Kidney capillary endothelial cell (primary cell): ENCODE measurements at regions not wholly inside any gene's neighbourhood (a gene's known extent, or its start where the extent isn't known, plus 50 kb on each side); places are given as distances from the start of the nearest gene placed in this dataset.
"Not testable (repeated sequence)": the region's sequence is repeated elsewhere in the genome, so short reads cannot be mapped to it uniquely, and the experiment has no call there.

Experiments used
- DNase-seq: peaks from one replicate; pipeline ENCODE4 v3.0.0-alpha.2; 2018; ENCODE audit warnings: low spot score

GRCh38 chr4:143819029-143819428, 86.3 kb downstream of the GYPE start:
- DNase-seq: no peak

- not testable (repeated sequence) for DNase-seq
Measured at GRCh38 chr4:143817866-143818265, 87.5 kb downstream of the GYPE start.

- not testable (repeated sequence) for DNase-seq
Measured at GRCh38 chr4:143815375-143815774, 90.0 kb downstream of the GYPE start.

- not testable (repeated sequence) for DNase-seq
Measured at GRCh38 chr4:143813431-143814154, 91.8 kb downstream of the GYPE start.

GRCh38 chr4:143791693-143792092, 91.2 kb upstream of the FREM3 start:
- DNase-seq: not testable (repeated sequence)

GRCh38 chr4:143790425-143790824, 90.0 kb upstream of the FREM3 start:
- DNase-seq: not testable (repeated sequence)

GRCh38 chr4:143789618-143790017, 89.1 kb upstream of the FREM3 start:
- not testable (repeated sequence) for DNase-seq

GRCh38 chr4:143784567-143784966, 84.1 kb upstream of the FREM3 start:
- DNase-seq: no peak

- no peak for DNase-seq
Measured at GRCh38 chr4:143782521-143782920, 82.0 kb upstream of the FREM3 start.

- peak; percentile 27 for DNase-seq
Measured at GRCh38 chr4:143773998-143774895, 73.8 kb upstream of the FREM3 start.

- DNase-seq: no peak
Measured at GRCh38 chr4:143771269-143771668, 70.8 kb upstream of the FREM3 start.

GRCh38 chr4:143768007-143768591, 67.6 kb upstream of the FREM3 start:
- DNase-seq: peak; percentile 7

GRCh38 chr4:143763587-143763986, 63.1 kb upstream of the FREM3 start:
- DNase-seq: no peak

GRCh38 chr4:143762511-143762910, 62.0 kb upstream of the FREM3 start:
- DNase-seq: no peak
